NCI-H82 treated with DMSO at 0.1 percent for 48 hours (cell line): ENCODE measurements at regions not wholly inside any gene's neighbourhood (a gene's known extent, or its start where the extent isn't known, plus 50 kb on each side); places are given as distances from the start of the nearest gene placed in this dataset.

Experiments used
- DNase-seq: peaks from one replicate; lab custom pipeline; 2025; ENCODE audit not compliant: unreplicated experiment; lab: John Stamatoyannopoulos, UW

DNA sequence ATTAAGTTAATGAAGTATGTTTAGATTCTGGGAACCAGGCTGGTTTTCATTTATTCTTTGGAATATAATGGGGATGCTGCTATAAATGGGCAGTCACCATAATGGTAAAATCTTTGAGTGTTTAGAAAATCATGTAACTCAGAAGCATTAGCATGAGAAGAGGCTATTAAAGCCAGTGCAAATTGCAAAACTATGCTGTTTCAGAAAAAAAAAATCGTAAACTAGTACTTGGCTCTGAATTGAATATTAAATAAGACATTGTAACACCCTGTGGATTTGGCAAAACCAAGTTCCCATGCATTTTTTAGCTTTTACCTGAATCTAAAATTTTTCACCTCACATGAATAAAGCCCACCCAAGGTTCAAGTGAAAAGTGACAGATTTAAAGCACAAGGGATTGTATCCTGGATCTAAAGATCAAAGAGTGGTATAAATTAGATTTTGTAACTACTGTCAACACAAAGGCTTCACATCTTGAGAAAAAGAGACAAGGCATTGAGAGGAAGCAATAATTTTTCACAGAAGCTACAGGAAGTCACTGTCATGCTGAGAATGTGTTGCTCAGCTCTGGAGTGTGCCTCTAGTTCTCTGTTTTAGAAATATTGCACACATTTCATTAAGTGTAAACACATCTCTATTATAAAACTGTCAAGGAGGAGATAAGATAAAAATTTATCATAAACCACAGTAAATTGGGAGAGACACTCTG, 142.2 kb downstream of the ABCA8 start:
- DNase-seq, result no peak

- DNase-seq, result no peak
Measured at GRCh38 chr17:68809148-68809547, 146.0 kb downstream of the ABCA8 start.

DNA sequence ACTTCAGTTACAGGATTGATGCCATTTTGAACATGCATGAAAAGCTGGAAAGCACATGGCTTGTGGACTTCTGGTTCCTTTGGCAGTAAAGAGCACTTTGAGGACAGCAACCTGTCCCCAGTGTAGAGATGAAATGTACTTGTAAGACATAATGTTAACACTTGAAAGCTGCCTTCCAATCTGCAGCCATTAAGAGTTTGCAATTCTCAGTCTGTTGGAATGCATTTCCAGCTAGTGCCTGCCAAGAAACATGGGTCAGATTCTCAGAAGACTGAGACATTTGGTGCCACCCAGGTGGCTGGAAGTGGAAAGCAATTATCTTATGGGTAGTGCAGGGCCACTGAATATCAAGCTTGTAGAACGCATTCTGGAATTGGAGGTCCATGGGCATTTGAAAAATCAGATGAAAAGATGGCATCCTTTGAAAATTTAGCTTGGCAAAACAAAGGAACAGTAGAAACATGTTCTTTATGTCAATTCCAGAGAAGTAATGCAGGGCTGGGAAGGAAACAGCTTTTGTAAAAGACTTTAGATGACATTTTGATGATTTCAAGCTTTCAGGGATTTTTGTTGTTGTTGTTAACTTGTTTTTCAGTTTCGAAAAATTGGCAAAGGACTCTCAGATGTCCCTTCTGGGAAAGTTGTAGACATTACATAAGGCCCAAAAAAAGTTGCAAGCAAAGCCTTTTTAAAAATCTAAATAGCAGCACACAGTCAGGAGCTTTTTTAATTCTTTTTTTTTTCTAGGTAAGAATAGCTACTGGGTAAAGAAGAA, 147.0 kb downstream of the ABCA8 start:
- no peak for DNase-seq

- no peak for DNase-seq
Measured at GRCh38 chr17:68805609-68806008, 149.6 kb downstream of the ABCA8 start.

GRCh38 chr17:68804777-68805520, 150.2 kb downstream of the ABCA8 start:
- no peak for DNase-seq

DNA sequence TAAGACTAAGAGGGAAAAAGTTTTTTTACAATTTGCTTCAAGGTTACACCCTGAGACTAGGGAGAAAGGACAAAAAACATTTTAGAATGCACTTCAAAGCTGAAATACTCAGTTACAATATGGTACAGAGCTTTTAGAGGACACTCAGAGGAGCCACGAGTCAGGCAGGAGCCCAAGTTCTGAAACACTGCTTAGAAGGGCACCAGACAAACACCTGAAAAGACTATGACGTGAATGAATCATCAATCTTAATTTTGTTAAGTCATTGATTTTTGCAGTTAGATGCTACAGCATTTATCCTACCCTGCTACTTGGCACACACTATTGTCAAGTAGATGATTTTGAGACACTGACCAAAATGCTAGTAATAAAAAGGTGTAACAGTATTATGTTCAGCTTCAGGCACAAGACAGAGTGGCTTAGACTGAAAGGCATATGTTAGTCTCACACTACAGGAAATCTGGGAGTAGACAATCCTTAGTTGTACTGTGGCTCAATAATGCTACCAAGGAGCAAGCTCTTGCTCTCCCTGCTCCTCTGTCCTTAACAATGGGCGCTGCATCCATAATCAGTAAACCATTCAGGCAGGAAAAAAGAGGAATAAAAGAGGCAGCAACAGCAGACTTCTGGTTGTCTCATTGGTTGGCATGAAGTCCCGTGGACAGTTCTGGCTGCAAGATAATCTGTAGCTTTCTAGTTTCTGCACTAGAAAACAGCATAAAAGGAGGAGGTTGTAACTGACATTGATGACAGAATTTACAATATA, 151.8 kb downstream of the ABCA8 start:
- no peak for DNase-seq

GRCh38 chr17:68801335-68802247, 153.6 kb downstream of the ABCA8 start:
- DNase-seq, result no peak

DNA sequence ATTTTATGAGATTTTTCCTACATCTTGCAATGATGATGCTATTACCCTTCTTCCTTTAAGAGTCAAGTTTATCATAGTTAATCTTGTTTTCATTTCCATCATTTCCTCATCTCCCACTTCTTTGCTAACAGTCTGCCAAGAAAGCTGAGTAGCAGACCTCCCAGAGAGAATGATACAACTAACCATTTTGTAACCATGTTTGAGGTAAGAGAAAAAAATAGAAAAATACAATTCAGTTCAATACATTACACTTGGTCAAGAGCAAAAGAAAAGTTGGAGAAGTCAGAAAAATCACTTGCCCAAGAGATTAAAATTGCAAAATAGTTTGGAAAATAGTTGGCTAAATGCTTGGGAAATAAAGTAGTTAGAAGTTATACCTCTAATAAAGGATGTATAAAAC, 154.4 kb downstream of the ABCA8 start:
- DNase-seq, result no peak

DNA sequence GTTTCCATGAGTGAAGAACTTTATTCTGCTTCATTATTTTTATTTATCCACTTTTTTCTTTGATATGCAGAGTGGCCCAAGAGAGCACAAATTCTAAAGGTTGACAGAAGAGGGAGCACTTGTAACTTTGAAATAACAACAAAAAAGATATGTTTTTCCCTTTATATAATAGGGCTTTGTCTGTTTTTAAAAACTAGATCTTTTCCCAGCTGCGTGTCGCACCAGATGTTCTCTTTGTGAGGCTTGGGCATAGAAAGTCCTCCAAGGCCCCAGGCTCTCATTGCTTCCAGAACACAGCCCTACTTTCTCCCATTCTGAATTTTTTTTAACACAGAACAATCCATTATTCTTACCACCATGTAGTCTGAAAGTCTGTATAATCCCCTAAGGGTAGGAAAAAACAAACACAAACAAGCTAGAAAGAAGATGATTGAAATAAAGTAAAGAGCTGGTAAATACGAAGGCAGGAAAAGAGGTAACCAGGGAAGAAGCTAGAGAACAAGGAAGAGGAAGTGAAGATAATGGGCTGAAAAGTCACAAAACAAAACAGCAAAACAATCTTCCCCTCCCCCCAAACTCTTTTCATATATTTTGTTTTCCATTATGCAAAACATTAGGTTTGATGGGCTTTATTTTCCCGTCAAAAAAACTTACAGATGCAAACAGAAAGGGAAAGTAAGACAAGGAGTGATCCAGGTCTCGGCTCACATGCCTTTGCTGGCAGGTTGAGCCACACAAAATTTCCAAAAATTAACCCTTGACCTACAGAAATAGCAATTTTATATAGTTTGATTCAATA, 160.4 kb downstream of the ABCA8 start:
- no peak for DNase-seq

DNA sequence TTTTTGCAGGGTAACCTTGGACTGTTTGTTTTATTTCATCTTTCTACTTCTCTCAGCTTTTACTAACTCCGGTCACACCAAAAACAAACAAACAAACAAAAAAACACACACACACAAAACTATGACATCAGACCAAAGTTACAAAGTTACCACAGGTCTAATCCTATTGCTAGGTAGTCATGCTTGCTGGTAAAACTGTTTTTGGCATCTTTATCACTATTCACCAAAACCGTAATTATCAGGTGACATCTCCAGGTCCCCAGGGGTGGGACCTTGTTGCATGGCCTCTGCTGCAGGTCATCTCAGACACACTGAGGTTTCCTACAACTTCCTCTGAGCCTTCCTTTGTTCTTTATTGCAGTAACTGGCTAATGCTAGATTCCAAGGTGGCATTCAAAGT, 162.3 kb downstream of the ABCA8 start:
- no peak for DNase-seq

GRCh38 chr17:68792042-68792685, 163.0 kb downstream of the ABCA8 start:
- DNase-seq, result no peak

GRCh38 chr17:68790931-68791330, 164.3 kb downstream of the ABCA8 start:
- no peak for DNase-seq

GRCh38 chr17:68790492-68790891, 164.7 kb downstream of the ABCA8 start:
- DNase-seq, result no peak

DNA sequence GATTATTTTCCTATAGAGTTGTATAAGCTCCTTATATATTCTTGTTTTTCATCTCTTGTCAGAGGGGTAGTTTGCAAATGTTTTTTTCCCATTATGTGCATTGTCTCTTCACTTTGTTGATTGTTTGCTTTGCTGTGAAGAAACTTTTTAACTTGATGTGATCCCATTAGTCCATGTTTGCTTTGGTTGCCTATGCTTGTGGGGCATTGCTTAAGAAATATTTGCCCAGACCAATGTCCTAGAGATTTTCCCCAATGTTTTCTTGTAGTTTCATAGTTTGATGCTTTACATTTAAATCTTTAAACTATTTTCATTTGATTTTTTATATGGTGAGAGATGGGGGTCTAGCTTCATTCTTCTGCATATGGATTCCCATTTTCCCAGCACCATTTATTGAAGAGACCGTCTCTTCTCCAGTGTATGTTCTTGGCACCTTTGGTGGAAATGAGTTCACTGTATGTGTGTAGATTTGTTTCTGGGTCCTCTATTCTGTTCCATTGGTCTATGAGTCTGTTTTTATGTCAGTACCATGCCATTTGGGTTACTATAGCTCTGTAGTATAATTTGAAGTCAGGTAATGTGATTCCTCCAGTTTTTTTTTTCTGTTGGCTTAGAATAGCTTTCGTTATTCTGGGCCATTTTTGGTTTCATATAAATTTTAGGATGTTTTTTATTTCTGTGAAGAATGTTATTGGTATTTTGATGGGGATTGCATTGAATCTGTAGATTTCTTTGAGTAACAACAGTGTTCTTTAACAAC, 165.8 kb downstream of the ABCA8 start:
- no peak for DNase-seq

DNA sequence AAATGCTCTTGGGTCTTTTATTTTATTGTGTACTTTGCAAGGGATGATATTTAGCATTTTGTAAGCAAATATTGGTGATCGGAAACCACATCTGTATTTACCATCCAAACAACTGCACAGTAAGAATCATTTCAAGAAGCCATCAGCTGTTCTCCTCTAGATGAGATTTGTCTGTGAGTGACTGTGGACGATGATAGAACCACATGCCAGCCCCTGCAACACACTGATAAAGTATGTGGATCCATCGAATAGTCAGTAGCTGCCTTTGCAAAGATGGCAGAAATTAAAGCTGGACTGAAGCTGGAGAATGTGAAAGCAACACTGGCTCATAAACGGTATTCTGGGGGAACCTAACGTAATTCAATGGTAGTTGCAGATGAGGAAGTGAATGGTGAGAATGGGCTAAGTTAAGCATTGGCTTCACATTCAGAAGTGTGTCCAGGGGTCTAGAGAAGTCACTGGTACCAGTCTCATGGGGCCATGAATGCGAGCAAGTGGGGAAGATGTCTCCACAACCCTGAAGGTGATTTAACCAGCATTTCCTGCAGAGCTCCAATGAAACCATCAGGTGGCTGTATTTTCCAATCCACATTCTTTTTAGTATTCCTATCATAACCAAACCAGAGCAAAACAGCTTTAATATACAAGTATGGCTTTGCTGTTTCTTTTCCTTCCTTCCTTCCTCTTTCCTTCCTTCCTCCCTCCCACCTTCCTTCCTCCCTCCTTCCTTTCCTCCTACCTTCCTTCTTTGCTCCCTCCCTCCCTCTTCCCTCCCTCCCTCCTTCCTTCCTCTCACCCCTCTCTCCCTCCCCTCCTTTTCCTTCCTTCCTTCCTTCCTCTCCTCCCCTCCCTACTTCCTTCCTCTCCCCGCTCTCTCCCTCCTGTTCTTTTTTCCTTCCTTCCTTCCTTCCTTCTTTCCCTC, 169.4 kb downstream of the ABCA8 start:
- no peak for DNase-seq

DNA sequence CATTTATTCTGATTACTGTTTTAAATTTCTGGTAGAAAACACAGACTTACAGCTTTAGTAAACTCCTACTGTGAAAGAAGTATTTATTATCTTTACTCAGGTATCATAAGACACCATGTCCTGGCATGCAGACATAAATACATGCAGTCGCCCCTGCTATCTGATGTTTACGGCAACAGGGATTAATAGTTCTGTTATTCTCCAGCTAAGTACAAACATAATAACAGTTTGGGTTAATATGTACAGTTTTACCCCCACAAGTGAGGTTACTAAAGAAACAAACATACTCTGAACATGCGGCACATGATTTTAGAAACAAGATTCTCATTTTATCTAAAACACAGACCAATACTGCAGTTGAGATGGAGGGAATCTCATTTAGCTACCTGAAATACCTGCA, 170.8 kb downstream of the ABCA8 start:
- no peak for DNase-seq

DNA sequence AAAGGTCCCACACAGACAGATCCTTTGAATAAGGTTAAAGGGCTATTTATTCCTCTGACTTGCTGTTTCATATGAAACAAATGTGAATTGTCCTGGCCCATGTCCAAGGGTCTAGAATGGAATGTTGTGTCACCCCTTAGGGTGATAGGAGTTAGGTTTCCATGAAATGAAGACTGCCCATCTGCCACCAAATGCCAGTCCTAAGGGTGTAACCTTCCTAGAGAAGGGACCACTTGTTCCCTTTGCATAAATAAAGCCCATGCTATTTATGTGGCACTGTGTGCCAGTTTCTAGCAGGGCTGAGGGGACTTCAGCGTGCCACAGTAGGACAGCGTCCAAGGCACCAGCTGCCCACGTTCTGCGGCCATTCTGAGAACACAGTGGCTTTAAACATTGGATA, 171.3 kb downstream of the ABCA8 start:
- no peak for DNase-seq
